HG03571 (cell line): ENCODE measurements at regions not wholly inside any gene's neighbourhood (a gene's known extent, or its start where the extent isn't known, plus 50 kb on each side); places are given as distances from the start of the nearest gene placed in this dataset.
"Not testable (repeated sequence)": the region's sequence is repeated elsewhere in the genome, so short reads cannot be mapped to it uniquely, and the experiment has no call there.

Source experiments
- ATAC-seq: cut with Tn5 transposase; IDR thresholded peaks from one replicate; pipeline ENCODE4 v1.9.1; 2021; ENCODE audit not compliant: unreplicated experiment

DNA sequence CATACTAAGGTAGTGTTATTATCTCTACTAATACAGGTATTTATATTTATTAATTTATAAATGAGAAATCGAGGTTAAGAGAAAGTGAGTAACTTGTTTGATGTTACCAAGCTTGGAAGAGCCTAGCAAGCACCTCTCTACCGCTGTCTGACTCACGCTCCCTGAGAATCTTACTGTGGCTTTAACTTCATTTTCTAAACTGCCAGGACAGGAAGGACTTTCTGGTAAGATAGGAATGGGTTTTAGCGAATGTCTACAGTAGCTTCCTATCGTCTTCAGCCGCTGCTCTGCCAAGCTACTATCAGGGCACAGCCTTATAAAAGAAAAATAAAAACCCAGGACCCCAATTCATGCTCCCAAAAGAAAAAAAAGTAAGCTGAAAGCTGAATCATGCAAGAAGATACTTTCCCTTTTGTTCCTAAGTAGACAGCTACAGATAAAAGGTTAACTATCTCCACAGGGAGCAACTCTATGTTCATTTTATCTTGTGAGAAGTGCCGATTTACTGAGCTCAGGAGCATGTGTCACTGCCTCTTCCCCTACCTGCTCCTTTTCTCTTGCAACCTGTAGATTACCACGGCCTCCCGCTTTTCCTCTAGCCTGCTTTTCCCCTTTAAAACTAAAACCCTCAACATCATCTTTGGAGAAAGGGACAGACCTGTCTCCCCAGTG lies 60.2 kb downstream of the THNSL1 start:
- no peak for ATAC-seq

DNA sequence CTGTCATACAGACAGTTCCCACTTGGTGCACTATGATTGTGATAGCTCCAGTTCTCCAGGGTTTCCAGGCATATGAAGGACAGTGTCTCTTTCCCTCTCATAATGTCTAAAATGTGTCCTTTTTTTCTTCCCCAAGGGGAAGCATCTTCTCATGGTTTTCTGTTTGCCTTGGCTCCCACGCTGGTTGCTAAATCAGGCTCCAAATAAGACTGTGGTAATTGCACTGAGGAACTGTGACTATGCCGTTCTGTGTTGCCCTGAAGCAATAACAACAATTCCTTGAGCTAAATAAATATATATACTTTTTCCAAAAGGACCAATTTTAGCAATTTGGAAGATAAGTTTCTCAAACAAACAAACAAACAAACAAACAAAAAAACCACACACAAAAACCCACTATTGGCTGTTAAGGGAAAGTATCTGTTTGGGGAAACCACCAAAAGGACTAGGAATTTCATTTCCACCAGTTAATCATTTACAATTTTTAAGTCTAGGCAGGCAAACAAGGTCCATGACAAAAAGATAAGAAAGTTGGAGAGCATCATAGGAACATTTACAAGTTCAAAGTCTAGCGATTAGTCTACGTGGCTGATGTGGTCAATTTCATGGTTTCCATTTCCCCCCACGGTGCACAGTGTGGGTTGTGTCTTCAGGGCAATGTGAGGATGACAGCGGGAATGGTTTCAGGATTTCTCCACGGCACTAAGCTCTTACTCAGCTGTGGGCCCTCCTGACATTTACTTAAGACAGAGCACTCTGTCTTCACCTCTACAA lies 62.4 kb downstream of the THNSL1 start:
- ATAC-seq = no peak

DNA sequence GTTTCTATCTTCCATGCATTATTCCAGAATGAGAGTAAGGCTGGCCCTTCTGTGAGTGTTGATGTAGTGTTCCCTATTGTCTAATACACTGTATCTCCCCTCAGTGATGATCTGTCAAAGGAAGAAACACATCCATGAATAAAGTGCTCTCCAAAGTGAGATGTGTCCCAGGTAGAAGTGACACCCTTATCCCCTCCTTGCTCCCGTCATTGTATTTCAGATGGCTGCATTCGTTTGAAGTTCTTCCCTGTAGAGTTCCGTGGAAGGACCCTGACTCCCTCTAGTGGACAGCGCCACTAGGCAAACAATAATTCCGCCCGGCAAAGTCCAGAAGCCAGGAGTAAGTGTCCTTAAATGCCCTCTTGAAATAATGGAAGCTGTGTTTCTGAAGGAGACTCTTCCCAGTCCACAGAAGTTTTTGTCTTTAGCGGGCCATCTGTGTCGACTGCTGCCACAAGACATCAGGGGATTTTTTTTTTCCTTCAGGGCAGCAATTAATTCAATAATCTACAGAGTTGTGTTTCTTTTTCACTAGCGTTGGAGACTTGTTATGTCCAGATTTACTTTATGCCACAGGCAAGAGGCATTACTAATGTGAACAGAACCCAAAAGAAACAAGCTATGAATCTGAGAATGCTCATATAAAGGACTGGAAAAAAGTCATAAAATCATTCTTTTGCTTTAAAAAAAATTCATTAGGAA lies 64.6 kb downstream of the THNSL1 start:
- ATAC-seq = peak; percentile 85

DNA sequence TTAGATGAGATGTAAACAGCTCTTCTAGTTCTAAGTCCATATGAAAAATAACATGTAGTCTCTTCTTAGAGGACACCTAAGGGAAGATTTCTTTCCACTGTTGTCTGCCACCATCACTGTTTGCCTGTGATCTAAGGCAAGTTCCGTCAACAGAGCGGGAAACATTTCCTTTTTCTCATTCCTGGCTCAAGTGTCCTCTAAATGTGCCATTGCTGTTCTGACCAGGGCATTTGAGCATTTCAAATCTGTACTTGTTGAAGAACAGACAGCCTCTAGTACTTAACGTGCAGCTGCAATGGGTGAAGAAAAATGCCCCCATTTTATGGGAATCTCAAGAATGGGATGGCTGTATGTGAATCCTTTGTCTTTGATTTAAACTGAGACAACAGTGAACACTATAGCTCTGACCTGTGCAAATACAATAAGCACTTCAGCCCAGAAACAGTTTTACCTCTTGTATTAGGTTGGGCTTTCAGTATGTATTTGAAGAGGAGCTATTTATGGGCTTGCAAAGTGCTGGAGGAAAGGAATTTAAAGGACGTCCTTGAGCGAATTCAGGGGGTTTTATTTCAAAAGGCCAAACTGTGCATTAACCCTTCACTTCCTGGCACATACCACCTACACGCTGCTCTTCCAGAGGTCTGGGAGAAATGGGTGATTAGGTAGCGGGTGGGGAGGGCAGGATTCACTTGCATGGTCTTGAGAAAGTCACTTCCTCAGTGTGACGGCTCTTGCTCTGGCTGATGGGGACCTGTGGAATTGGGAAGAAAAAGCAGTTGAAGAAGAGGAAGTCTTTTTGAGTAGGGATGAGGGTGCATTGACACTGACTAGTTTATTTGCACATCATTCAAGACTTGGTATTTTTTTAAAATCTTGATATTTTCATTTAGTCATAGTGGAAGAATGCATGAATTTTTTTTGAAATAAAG lies 66.1 kb downstream of the THNSL1 start:
- ATAC-seq = no peak

DNA sequence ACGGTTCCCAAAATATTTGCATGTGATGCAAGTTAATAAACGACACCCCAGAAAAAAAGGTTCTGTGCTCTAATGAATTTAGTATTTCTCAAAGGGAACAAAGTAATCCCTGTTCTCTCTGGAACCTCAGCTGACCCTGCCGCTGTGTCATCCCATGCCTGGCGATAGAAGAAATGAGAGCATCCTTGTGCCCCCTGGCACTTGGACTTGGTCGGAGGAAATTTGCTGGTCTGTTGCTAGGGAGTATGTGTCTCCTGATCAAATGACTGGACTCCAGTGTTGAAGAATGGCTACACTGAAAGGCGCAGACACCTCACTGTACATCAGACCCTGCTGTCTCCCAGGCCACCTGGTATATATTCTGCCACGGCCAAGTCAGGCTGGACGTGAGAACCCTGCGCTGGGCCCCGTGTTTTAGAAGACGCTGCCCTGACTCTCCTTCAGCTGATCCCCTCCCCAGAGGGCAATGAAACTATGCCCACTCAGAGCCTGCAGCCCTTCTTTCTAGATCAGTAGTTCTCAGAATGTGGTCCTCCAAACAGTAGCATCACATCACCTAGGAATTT lies 67.2 kb downstream of the THNSL1 start:
- no peak for ATAC-seq

DNA sequence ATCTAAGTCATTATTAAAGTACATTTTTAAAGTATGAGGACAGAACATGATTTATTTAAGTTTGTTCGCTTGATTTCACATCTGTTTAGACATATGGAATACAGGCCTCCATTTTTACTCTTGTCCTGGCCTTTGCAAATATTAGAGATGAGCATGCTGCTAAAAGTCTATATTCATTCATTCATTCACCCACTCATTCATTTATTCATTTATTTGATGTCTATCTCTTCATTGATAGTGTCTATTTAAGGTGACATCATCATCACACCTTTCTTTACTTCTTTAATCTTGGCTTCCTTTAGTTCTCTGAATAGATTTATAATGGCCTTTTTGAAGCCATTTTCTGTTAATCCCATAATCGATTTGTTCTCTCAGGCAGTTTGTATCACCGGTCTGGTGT lies 68.0 kb downstream of the THNSL1 start:
- no peak for ATAC-seq

DNA sequence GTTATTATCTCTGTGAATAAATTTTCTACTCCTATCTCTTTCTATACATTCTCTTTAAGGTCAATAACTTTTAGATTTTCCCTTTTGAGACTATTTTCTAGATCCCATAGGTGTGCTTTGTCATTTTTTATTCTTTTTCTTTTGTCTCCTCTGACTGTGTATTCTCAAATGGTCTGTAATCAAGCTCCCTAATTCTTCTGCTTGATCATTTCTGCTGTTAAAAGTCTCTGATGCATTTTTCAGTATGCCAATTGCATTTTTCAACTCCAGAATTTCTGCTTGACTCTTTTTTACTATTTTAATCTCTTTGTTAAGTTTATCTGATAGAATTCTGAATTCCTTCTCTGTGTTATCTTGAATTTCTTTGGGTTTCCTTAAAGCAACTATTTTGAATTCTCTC lies 78.2 kb downstream of the THNSL1 start:
- ATAC-seq = no peak

DNA sequence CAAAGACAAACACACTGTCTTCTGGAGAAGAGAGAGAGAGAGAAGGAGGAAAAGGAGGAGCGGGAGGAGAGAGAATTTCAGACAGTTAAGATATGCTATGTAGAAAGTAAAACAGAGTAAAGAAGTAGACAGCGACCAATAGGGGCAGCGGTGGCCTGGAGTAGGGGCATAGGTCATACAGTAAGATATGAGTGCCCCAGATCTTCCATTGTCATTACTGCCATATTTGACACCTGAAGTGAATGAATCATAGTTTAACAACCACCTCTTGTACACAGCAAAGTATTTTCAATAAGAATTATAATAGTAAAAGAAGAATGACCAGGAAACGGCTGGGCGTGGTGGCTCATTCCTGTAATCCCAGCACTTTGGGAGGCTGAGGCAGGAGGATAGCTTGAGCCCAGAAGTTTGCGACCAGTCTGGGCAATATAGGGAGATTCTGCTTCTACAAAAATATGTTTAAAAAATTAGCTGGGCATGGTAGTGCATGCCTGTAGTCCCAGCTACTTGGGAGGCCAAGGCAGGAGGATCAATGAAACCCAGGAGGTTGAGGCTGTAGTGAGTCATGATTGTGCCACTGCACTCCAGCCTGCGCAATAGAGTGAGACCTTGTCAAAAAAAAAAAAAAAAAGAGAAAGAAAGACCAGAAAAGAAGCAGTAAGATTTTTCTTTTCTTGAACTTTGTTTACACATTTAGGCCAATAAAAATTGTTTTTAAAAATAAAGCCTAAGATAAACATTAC lies 77.0 kb upstream of the GPR158 start:
- ATAC-seq = no peak

DNA sequence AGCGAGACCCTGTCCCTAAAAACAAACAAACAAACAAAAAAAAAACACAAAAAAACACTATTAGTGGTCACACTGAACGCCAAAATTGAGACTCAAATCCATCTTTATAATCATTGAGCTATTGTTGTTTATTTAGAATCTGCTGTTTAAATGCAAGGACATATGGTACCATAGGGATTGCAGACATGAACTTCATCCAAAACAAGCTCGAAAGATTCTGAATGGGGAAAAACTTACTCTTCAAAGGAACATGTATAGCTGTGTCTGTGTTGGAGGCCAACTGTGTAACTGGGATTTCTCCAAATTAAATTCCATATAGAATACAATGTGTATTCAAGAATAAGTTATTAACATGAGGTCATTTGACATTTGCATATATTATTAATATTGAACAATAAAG lies 74.7 kb upstream of the GPR158 start:
- no peak for ATAC-seq

DNA sequence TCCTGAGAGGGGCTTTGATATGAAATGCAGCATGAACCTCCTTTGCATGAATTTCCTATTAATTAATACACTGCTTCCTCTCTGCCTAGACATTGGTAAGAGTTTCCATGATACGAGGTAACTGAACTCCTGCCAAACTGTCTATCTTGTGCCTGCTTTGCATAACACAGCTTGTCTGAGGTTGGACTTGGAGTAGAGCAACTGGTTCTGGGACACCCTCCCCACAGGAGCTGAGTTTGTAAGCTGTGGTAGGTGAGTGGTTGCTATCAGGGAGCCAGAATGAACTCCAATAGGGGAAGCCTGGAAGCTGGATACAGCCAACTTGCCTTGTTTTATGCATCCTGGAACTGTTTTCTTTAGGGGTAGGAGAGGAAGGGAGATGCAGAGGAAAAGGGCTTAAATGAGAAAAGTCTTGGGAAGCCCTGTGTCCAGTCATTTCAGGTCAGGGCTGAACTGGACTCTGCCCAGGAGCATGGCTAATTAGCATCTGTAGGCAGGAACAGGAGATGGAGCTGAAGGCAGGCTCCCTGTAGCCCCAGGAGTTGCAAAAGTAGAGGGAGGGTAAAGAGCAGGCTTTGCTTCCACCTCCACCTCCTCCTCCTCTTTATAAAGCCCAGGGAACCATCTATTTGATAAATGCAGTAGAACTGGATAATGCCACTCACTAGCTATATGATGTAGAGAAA lies 73.2 kb upstream of the GPR158 start:
- ATAC-seq = no peak

DNA sequence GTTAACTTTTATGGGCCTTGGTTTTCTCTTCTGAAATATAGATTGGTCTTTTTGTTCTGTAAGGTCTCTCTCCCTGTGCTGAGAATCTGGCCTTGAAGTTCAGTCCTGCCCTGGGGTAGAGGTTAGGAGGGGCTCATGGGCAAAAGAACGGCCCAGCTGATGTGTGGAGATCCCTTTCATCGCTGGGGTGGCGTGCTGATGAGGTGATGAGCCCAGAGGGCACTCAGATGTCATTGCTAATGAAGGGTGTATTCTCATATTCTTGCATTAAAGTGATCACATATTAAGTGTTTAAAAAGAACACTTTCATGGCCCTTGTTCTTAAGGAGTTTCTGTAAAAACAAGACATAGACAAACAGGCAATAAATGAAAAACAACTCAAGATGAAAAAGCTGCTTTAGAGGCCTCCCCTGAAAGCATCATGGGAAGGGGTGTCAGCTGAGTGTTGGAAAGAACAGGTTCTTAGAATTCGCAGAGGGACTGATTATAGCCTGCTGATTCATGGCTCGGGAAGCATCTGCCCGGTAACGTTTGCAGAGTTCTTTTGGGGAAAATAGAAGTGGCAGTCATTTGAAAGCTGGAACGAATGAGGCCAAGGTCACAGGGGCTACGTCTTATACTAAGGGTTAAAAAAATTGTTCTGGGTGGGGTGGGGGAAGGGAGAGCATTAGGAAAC lies 72.5 kb upstream of the GPR158 start:
- ATAC-seq = no peak

DNA sequence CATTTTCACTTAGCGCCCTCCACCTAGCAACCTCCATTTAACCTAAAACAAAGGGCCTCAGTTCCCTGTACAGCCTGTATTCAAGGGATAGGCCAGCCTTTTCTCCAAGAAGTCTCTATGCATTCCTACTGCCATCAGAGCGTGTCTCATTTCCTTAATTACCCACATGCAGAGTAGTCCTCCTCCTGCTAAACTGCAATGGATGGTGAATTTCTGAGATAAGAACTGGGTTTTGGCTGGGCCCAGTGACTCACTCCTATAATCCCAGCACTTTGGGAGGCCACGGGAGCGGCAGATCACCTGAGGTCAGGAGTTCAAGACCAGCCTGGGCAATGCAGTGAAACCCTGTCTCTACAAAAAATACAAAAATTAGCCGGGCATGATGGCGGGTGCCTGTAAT lies 71.1 kb upstream of the GPR158 start:
- ATAC-seq = no peak

DNA sequence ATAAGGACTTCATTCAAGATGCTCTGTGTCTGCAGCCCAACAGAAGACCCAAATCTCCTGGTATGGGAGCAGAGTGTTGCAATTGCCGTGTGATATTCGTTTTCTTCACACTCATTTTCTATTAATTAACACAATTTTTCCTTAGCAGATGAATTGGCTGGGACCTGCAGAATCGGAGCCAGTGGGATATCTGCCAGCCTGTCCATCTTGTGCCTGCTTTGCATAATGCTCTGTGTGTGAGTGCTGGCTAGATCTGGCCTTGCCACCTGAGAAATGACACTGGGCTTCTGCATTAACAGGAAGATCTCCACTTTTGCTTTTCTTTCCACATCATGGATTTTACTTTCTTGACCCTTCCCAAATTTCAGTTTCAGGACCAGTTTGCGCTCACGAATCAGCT lies 70.4 kb upstream of the GPR158 start:
- no peak for ATAC-seq

DNA sequence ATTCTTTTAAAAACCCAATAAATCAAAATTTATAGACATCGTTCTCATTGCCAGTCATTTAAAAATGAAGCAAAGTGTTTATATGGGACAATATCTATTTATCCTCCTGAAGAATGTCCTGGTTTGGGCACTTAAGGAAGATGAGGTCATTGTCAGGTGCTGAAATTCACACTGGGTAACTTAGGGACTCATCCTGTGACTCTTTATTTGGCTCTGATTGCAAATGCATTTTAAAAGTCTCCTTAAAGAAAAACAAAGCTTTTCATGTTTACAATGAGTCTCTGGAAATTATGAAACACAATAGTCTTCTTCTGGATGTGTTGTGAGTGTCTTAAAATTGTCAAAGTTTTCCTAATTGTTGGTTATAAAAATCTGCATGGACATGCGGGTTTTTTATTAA lies 69.5 kb upstream of the GPR158 start:
- ATAC-seq = no peak

DNA sequence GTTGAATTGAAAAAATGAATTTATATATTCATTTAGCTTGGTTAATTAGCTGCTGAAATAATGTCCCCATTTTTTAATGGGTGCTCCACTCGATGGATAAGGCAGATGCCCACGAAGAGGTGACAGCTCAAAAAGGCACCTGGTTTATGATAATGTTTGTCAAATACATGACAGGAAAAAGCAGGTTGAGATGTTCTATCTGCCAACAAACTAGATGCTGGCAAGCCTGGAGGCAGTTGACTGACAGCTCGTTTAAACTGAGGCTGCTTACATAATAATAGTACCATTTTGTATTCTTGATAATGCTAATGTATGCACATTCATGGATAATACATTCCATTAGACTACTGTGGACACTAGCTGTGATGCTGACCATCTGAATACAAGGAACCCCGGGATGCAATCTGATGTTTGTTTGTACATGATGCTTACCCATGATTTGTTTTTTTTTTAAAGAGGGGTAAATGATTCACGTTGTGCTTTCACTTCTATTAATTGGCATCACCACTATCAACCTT lies 69.0 kb upstream of the GPR158 start:
- no peak for ATAC-seq

DNA sequence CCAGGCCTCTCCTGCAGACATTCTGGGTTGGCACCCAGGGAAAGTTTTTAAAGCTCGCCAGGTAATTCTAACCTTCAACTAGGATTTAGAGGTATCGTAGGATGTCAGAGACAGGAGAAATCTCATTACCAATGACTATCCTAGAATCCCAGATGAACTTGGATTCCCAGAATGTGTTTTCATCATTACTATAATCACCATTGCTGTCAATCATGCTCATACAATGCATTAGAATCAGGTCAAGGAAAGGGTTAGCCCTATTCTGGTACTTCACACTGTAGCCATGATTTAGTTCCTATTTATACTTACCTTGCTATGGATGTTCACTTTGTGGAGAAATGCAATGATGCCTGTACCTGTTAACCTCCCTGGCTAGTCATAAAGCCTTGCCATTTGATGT lies 67.0 kb upstream of the GPR158 start:
- ATAC-seq = no peak

DNA sequence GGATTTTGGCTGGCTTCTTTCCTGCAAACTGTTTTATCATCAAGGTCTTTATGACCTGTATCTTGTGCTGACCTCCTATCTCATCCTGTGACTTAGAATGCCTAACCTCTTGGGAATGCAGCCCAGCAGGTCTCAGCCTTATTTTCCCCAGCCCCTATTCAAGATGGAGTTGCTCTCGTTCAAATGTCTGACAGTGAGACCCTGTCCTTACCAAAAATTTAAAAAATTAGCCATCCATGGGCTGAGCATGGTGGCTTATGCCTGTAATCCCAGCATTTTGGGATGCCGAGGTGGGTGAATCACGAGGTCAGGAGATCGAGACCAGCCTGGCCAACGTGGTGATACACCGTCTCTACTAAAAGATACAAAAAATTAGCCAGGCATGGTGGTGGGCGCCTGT lies 64.9 kb upstream of the GPR158 start:
- not testable (repeated sequence) for ATAC-seq

DNA sequence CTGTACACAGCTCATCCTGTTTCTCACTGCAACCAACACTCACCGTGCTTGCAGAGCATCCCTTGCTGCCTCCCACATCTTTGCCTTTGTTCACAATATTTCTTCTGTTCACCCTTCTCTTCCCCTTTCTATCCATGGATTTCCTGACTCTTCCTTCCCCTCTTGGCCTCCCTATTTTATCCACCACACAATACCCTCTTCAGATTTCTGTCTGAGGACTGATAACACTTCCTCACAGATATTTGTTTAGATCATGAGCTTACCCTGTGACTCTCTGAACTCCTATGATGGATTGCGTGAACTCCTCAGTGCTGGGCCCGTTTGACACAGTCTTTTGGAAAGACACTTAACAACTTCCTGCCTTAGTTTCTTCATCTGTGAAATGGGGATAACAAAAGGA lies 62.8 kb upstream of the GPR158 start:
- ATAC-seq = no peak
